ENCODE measurements at regions not wholly inside any gene's neighbourhood (a gene's known extent, or its start where the extent isn't known, plus 50 kb on each side); places are given as distances from the start of the nearest gene placed in this dataset.
A peak's percentile ranks its signal among the peaks of the same experiment; 100 is the strongest.

GRCh38 chr10:78545756-78546155 is 512.1 kb downstream of the RPS24 start:
- Histone ChIP-seq H3K27ac (no peak overlapping the region), H3K9me3 (no peaks in the 10 kb centered on the region), H3K4me1 (peaks cover 24% of the 10 kb centered on the region), H3K27me3 (no peaks in the 10 kb centered on the region), H3K36me3 (no peaks in the 10 kb centered on the region), H3K4me3 (no peak overlapping the region)
- WGBS, result 86% methylated on average over 3 of the region's 3 CpGs
- no peak for DNase-seq (ENCODE audit: low spot score in 2 of 2)
- TF ChIP-seq POLR2AphosphoS5 (IDR thresholded peaks at IDR 0.05) (no peak), EP300 (IDR thresholded peaks at IDR 0.05) (no peak)

- no peak overlapping the region for H3K27ac ChIP-seq
- H3K4me3 ChIP-seq, result no peak overlapping the region
- DNase-seq (ENCODE audit: low spot score in 2 of 2), result no peak
- no peaks in the 10 kb centered on the region for H3K9me3 ChIP-seq
- H3K4me1 ChIP-seq, result peaks cover 31% of the 10 kb centered on the region
- no peak for TF ChIP-seq POLR2AphosphoS5 (IDR thresholded peaks at IDR 0.05)
- TF ChIP-seq POLR2A (IDR thresholded peaks at IDR 0.05), result no peak
- TF ChIP-seq EP300 (IDR thresholded peaks at IDR 0.05), result no peak
- TF ChIP-seq, protein P1, sequence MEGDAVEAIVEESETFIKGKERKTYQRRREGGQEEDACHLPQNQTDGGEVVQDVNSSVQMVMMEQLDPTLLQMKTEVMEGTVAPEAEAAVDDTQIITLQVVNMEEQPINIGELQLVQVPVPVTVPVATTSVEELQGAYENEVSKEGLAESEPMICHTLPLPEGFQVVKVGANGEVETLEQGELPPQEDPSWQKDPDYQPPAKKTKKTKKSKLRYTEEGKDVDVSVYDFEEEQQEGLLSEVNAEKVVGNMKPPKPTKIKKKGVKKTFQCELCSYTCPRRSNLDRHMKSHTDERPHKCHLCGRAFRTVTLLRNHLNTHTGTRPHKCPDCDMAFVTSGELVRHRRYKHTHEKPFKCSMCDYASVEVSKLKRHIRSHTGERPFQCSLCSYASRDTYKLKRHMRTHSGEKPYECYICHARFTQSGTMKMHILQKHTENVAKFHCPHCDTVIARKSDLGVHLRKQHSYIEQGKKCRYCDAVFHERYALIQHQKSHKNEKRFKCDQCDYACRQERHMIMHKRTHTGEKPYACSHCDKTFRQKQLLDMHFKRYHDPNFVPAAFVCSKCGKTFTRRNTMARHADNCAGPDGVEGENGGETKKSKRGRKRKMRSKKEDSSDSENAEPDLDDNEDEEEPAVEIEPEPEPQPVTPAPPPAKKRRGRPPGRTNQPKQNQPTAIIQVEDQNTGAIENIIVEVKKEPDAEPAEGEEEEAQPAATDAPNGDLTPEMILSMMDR (IDR thresholded peaks at IDR 0.05), result no peak
- no peaks in the 10 kb centered on the region for H3K36me3 ChIP-seq
- no peaks in the 10 kb centered on the region for H3K27me3 ChIP-seq
- WGBS, result 73% methylated on average over 6 of the region's 6 CpGs
Observed at GRCh38 chr10:78547397-78547796, 513.7 kb downstream of the RPS24 start.

DNA sequence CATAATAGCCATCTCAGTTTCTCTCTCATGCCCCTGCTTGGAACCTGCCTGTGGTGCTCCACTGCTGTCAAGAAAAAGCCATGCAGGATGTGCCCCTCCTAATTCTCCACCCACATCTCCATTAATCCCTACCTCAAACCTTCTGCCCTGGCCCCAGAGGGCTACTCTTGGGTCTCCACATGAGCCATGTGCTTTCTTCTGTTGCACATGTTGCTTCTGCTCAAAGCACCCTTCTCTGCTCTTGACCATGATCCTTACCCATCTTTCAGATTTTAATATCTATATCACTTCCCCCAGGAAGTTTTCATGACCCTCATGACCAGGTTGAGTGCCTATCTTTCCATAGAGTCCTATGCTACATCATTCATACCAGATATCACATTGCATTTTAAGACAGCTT is 514.2 kb downstream of the RPS24 start:
- H3K4me1 ChIP-seq, result peaks cover 31% of the 10 kb centered on the region
- H3K27ac ChIP-seq, result no peak overlapping the region
- no peak overlapping the region for H3K4me3 ChIP-seq
- DNase-seq (ENCODE audit: low spot score in 2 of 2), result no peak
- H3K36me3 ChIP-seq, result no peaks in the 10 kb centered on the region
- H3K9me3 ChIP-seq, result no peaks in the 10 kb centered on the region
- H3K27me3 ChIP-seq, result no peaks in the 10 kb centered on the region
- TF ChIP-seq POLR2A (IDR thresholded peaks at IDR 0.05), result no peak
- TF ChIP-seq, protein P1 (IDR thresholded peaks at IDR 0.05), result no peak
- no peak for TF ChIP-seq EP300 (IDR thresholded peaks at IDR 0.05)
- TF ChIP-seq POLR2AphosphoS5 (IDR thresholded peaks at IDR 0.05), result no peak

- Histone ChIP-seq H3K27ac (no peak overlapping the region), H3K9me3 (no peaks in the 10 kb centered on the region), H3K4me1 (peaks cover 30% of the 10 kb centered on the region), H3K4me3 (no peak overlapping the region), H3K27me3 (no peaks in the 10 kb centered on the region), H3K36me3 (no peaks in the 10 kb centered on the region)
- no peak for DNase-seq (ENCODE audit: low spot score in 2 of 2)
- 82% methylated on average over 3 of the region's 3 CpGs for WGBS
- no peak for TF ChIP-seq POLR2AphosphoS5 (IDR thresholded peaks at IDR 0.05)
- TF ChIP-seq, protein P1 (IDR thresholded peaks at IDR 0.05), result no peak
- no peak for TF ChIP-seq EP300 (IDR thresholded peaks at IDR 0.05)
- TF ChIP-seq POLR2A (IDR thresholded peaks at IDR 0.05), result no peak
Observed at GRCh38 chr10:78548369-78548768, 514.7 kb downstream of the RPS24 start.

GRCh38 chr10:78549140-78549935 is 515.7 kb downstream of the RPS24 start:
- Histone ChIP-seq H3K9me3 (no peaks in the 10 kb centered on the region), H3K4me3 (no peak overlapping the region), H3K36me3 (no peaks in the 10 kb centered on the region), H3K27me3 (no peaks in the 10 kb centered on the region), H3K4me1 (peaks cover 25% of the 10 kb centered on the region), H3K27ac (no peak overlapping the region)
- no peak for TF ChIP-seq POLR2AphosphoS5 (IDR thresholded peaks at IDR 0.05)
- TF ChIP-seq POLR2A (IDR thresholded peaks at IDR 0.05), result no peak
- TF ChIP-seq, protein P1 (IDR thresholded peaks at IDR 0.05), result no peak
- TF ChIP-seq EP300 (IDR thresholded peaks at IDR 0.05), result no peak
- WGBS, result 64% methylated on average over 9 of the region's 9 CpGs
- DNase-seq (ENCODE audit: low spot score in 2 of 2), result peak in 1 of 2 donors; percentile 2

Measured in suprapubic skin (tissue), 4 donors.